ENCODE measurements at regions not wholly inside any gene's neighbourhood (a gene's known extent, or its start where the extent isn't known, plus 50 kb on each side); places are given as distances from the start of the nearest gene placed in this dataset.

DNA sequence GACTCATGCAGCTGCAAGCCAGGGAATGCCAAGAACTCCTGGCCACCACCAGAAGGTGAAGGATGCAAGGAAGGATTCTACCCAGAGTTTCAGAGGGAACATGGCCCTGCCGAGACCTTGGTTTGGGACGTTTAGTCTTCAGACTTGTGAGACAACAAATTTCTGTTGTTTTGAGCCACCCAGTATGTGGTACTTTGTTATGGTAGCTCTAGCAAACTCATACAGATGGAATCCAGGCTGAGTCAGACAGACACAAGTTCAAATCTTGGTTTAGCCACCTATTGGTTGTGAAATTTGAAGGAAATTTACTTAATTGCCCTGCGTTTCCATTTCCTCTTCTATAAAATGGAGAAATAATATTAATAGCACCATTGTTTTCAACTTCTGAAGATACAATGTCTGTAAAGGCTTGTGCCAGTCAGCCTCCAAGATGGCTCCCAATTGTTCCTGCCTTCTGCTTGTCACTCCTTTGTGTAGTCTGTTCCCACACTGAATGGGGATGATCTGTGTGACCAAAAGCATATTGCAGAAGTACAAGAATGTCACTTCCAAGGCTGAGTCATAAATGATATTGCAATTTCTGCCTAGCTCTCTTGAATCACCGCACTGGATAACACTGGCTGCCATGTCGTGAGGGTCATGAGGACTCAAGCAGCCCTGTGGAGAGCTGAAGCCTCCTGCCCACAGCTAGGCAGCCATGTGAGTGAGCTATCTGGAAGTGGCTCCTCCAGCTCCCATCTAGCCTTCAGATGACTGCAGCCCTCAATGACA lies 223.5 kb upstream of the PROK2 start:
- no peak for DNase-seq (ENCODE audit: low read depth, low spot score)

DNA sequence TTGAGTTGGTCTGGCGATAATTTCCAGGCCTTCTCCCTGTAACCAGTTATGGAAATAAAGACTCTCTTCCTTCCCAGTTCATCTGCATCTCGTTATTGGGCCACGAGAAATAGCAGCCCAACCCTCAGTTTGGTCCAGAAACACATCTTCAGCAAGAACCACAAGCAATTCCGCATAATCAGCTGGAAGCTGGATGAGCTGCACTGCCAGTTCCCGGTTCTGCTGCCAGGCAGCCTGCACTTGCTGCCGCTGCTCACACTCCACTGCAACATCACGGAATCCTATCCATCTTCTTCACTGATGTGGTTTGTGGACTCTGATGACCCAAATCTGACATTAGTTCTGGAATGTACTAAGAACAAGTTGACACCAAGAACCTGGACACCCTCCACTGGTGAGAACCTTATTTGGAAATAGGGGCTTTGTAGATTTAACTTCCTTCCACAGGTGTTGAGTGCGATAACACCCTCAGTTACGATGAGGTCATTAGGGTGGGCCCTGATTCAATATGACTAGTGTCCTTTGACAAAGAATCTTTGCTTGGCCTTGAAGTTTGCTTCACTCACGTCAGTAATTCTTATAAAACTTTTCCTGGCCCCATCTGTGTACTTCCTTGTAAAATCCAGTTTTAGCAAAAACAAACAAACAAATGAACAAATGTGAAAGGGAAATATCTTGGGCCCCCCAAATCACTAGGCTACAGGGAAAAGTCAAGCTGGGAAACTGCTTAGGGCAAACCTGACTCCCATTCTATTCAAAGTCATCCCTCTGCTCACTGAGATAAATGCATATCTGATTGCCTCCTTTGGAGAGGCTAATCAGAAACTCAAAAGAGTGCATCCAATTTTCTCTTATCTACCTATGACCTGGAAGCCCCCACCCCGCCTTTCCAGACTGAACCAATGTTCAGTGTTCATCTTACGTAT lies 221.9 kb upstream of the PROK2 start:
- DNase-seq (ENCODE audit: low read depth, low spot score): no peak

- no peak for DNase-seq (ENCODE audit: low read depth, low spot score)
Observed at GRCh38 chr3:72004749-72005292, 219.9 kb upstream of the PROK2 start.

GRCh38 chr3:72003936-72004335 lies 219.0 kb upstream of the PROK2 start:
- DNase-seq (ENCODE audit: low read depth, low spot score): no peak

DNA sequence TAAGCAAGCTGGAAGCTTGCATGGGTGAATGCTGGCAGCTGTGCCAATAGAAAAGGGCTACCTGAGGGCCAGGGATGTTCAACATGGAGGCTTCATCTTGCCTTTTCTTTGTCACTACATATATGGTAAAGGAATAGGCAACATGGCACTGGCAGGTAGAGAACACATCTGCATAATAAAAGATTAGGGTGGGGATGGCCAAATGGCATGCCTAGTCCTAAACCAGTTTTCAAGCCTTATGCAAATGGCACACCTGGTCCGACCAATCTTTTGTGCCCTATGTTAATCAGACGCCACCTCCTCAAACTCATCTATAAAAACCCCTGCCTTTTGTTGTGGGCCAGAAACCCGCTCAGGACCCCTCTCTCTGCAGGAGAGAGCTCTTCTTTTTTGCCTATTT lies 216.8 kb upstream of the PROK2 start:
- DNase-seq (ENCODE audit: low read depth, low spot score): no peak

GRCh38 chr3:71998995-71999673 lies 214.2 kb upstream of the PROK2 start:
- peak; percentile 55 for DNase-seq (ENCODE audit: low read depth, low spot score)

DNA sequence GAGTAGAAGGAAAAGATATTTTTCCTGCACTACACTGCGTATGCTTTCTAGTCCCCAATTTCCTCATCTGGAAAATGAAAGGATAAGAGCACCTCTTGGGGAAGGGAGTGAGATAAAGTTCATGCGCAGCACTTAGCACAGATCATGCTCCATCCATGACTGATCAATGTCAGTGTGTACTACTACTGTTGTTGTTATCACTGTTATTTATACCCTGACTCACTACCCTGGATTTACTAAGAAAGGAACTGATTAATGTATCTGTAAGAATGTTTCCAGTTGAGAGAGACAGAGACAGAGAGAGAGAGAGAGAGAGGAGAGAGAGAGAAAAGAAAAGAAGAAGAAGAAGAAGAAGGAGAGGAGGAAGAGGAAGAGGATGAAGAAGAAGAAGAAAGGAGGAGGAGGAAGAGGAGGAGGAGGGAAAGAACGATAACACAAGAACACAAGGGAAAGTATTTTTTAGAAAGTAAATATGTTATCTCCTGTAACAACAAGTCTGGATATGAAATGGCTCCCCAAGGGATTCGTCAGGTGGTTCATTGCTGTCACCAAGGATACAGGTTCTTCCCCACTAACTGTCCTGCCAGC lies 212.2 kb upstream of the PROK2 start:
- DNase-seq (ENCODE audit: low read depth, low spot score): no peak

GRCh38 chr3:71994906-71995305 lies 210.0 kb upstream of the PROK2 start:
- no peak for DNase-seq (ENCODE audit: low read depth, low spot score)

DNA sequence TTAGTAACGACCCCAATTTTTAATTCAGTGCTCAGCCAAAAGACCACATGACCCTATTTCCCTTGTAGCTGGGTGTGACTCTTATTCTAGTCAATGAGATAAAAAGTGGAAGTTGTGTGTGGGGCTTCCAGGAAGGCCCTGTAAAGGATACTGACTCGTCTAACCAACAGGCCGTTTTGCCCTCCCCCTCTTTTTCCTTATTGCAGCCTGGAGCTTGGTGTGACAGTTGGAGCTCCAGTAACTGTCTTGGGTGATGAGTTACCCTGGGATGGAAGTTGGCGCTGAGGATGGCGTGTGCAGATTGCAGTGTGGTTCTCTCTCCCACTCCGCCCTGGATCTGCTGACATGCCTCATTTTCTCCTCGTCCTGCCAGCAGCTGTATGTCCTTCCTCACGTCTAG lies 209.3 kb upstream of the PROK2 start:
- no peak for DNase-seq (ENCODE audit: low read depth, low spot score)

DNA sequence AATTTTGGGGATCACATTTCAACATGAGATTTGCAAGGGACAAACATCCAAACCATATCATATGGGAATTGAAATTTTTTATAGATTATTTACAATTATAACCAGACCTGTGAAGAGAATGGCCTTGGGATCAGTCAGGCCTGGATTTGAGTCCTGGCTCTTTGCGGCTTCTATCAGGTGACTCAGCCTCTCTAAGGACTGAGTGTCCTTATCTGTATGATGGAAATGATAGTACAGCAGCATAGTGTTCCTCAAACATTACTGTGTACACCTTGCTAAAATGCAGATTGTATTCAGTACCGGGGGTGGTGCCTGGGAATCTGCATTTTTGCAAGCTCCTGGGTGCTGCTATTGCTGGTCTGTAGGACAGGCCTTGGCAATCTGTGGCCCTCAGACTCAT lies 206.7 kb upstream of the PROK2 start:
- DNase-seq (ENCODE audit: low read depth, low spot score): no peak

GRCh38 chr3:71991046-71991445 lies 206.1 kb upstream of the PROK2 start:
- no peak for DNase-seq (ENCODE audit: low read depth, low spot score)

- no peak for DNase-seq (ENCODE audit: low read depth, low spot score)
Observed at GRCh38 chr3:71990545-71990944, 205.6 kb upstream of the PROK2 start.

DNA sequence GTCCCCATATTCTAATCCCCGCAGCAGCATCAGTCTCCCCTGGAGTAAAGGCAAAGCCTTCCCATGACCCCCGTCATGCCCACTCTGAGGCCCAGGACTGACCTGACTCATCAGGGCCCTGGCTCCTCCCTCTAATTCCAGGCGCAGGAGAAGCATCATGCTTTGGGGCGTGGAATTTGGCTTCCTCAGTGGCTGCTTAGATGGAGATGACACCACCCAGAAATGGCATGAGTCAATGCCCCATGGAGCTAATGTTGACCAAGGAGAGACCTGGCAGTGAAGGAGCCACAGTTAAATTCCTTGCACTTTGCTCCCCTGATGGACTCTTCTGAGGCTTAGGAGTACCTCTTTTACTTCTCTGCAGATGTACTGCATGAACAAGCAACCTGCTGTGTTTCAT lies 204.2 kb upstream of the PROK2 start:
- peak; percentile 14 for DNase-seq (ENCODE audit: low read depth, low spot score)

- peak; percentile 72 for DNase-seq (ENCODE audit: low read depth, low spot score)
Observed at GRCh38 chr3:71987828-71988227, 202.9 kb upstream of the PROK2 start.

GRCh38 chr3:71987089-71987735 lies 202.3 kb upstream of the PROK2 start:
- peak; percentile 37 for DNase-seq (ENCODE audit: low read depth, low spot score)

GRCh38 chr3:71986606-71987005 lies 201.7 kb upstream of the PROK2 start:
- DNase-seq (ENCODE audit: low read depth, low spot score): no peak

DNA sequence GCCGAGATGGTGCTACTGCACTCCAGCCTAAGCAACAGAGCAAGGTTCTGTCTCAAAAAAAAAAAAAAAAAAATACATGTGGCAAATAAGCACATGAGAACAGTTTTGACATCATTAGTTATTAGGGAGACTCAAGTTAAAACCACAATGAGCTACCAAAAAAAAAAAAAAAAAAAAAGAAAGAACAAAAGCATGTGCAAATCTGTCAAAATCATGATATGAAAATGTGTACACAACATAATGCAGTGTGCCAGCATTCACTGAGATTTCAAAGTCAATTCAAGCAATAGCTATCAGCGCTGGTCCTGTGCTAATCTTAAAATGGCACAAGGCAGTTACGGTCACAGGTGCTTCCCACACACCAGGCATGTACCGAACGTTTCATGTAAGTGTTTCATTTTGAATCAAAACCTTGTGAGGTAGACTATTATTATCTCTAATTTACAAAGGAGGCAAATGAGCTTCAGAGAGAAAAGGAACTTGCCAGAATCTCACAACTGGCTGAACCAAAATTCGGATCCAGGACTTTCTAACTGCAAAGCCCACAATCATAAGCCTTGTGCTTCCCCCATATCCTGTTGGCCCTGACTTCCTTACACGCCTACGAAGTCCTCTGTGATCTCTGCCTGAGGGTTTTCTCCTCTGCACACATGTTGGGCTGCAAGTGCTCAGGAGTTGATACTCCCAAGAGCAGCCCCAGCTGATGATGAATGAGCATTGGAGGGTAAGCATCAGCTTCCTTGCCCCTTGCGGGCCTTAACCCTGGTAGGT lies 200.1 kb upstream of the PROK2 start:
- no peak for DNase-seq (ENCODE audit: low read depth, low spot score)

- DNase-seq (ENCODE audit: low read depth, low spot score): no peak
Observed at GRCh38 chr3:71983694-71984093, 198.7 kb upstream of the PROK2 start.

GRCh38 chr3:71982506-71983258 lies 197.7 kb upstream of the PROK2 start:
- DNase-seq (ENCODE audit: low read depth, low spot score): peak; percentile 86

DNA sequence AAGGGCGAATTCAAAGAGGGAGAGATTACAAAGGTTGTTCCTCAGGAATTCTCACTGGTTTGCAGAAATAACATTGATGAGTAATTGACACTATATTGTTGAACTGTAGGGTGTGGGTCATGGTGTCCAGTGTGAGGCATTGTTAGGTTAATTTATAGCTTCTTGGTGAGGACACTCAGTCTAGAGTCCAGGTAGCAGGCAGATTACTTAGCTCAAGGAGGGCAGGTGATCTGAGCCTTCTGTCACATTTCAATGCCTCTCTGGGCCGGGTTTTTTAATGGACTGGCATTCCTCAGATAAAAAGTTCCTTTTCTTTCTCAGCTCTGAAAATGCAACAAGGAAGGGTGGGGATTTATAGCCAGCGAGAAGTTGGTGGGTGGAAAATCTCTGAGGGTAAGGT lies 194.2 kb upstream of the PROK2 start:
- DNase-seq (ENCODE audit: low read depth, low spot score): no peak

Data from astrocyte of the hippocampus (primary cell).